ENCODE measurements at regions not wholly inside any gene's neighbourhood (a gene's known extent, or its start where the extent isn't known, plus 50 kb on each side); places are given as distances from the start of the nearest gene placed in this dataset.
"Not testable (repeated sequence)": the region's sequence is repeated elsewhere in the genome, so short reads cannot be mapped to it uniquely, and the experiment has no call there.

DNA sequence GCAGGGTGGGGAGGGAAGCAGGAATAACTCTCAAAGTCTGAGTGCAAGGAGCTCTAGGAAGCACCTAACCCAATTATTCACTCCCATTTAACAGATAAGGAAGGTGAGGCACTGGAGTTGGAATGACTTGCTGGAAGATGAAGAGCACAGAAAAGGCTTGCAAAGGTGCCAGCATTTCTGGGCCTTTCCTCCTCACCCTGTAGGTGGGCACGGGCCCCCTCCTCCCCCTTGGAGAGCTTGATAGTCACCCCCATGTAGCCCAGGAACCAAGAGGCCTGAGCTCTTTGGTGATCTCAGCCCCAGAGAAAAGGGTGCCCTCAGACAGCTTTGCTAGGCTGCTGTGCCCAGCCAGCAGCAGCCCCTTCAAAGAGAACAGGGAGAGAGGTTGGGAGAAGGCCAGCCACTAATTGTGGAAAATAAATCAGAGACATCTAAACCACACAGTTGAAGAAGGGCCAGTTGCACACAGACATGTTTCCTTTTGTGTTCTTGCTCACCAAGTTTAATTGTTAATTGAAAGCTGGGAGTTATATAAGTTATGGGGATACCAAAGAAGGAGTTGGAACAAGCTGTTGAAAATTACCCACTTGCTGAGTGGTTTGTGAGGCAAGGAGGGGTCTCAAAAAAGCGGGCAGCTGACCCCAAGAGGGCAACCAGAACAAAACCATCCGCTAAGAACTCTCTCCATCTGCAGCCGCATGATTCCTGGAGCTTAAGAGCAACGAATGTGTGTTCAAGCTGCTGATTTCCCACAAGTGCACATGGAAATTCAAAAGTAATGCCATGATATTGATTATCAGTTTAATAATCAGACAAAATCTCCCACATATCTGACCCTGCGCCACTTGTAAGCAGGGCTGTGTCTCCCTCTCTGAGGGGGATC, 77.0 kb downstream of the MRPL14 start:
- peak; percentile 47 for DNase-seq (ENCODE audit: low spot score)

DNA sequence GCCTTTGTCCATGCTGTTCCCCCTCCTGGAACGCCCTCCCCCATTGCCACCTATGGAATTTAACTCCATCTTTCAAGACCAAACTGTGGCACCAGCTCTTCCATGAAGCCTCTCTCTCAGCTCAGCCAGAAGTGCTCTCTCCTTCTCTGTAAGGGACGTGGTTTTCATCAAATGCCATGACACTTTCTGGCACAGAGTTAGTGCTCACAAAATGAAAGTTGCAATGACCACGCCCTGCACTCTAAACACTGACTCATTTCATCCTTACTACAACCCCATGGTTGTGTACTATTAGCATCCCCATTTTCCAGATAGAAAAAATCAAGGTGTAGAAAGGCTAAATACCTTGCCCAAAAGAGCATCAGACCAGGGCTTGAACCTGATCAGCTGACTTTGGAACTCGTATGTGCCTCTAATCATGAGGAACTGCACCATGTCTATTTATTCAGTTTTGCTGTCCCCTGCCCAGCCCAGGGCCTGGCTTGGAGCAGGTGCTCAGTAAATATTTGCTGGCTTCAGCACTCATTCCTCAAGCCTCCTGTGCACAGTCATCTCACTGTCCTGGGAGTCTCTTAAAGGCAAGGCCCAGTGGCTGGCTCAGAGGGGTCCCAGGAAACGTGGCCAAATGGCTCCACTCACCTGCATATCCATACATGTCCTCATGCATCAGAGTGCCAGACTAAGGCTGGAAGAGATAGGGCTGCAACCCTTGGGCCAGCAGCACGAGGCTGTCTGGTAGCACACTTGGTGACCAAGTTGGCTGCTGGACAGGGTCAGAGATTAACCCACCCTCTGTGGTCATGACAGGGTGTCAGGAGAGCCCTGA, 77.9 kb downstream of the MRPL14 start:
- DNase-seq (ENCODE audit: low spot score), result peak; percentile 48

DNA sequence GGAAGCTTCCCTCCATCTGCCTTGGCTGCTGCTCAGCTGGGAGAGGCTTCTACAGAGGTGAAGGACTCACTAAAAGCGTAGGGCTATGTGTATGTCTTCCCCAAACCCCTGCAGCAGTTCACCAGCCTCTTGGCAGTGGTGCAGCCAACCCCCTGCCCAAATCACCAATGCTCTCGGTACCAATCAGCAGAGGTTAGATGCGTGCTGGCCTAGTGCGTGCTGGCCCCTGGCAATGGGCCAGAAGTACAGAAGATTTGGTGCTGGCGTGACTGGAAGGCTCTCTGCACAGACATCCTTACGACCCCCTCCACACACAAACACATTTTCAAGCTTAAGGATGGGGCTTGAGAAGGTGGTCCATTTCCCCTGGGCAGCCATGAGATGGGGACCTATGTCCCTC, 79.0 kb downstream of the MRPL14 start:
- no peak for DNase-seq (ENCODE audit: low spot score)

DNA sequence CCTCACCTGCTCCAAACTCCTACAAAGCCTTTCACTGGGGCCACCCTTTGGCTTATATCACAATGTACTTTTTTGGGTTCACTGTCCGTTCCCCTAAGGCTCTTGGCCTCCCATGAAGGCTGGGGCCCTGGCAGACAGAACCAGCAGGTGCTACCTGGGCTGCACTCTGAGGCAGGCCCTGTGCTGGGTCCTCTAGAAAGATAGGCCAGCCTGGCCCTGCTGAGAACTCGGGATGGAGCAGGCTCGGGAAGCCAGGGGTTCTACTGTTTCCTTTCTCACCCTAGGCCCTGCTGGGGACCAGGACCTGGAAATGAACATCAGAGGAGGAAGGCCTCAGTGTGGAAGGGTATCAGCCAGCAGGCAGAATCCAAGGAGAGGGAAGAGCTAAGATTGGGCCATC, 79.5 kb downstream of the MRPL14 start:
- no peak for DNase-seq (ENCODE audit: low spot score)

DNA sequence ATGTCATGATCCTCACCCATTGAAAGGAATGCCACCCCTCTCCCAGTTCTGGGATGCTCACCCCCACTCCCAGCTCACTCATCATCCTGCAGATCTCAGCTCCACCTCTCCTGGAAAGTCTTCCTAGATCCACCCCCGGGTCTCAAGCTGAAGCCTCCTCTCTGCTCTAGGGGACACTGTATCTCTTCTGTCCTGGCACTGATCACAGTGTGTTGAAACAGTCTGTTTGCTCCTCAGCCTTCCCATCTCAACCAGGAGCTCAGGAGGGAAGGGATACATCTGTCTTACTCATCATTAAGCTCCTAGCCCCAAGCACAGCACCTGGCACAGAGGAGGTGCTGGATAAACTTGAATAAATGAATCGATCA, 80.1 kb downstream of the MRPL14 start:
- no peak for DNase-seq (ENCODE audit: low spot score)

DNA sequence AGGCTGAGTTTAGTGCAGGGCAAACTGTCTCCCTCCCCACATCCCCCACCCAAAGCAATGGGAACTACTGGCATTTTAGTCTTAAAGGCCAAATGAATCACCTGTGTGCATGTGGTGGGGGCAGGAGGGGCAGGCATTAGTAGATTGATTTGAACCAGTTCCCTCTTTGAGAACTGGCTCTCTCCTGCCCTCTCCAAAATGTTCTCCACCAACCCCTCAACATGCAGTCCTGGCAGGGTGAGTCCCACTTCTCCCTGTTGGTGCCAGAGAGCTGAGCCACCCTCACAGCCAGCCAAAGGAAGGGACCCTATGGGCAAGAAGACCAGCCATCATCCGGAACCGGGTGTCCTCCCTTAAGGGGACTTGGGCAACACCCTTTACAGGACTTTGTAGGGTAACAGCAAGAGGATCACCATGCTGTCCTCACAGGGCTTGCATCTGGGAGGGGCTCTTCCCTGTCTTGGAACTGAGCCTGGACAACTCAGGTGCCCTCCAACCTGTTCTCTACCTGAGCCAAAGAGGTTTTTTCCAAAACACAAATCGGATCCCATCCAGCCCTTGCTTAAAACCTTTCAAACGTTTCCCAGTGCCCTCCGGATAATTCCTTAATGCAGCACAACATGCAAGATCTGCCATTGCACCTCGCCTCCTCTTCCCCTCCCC, 80.6 kb downstream of the MRPL14 start:
- DNase-seq (ENCODE audit: low spot score), result no peak

DNA sequence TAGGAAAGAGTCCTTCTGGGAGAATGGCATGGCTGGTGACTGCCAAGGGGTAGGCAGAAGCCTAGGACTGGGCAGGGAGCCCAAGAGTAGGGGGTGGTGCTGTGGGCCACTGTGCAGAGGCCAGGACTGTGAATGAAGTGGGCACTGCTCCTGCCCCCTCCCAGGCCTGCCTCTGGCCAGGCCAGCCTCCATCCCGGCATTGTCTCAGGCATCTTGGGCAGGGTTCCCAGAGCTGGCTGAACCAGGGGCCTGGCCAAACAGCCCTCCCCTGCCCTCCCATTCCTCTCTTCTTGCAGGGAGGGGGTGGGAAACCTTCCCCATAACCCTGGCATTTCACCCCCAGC, 81.6 kb downstream of the MRPL14 start:
- no peak for DNase-seq (ENCODE audit: low spot score)

DNA sequence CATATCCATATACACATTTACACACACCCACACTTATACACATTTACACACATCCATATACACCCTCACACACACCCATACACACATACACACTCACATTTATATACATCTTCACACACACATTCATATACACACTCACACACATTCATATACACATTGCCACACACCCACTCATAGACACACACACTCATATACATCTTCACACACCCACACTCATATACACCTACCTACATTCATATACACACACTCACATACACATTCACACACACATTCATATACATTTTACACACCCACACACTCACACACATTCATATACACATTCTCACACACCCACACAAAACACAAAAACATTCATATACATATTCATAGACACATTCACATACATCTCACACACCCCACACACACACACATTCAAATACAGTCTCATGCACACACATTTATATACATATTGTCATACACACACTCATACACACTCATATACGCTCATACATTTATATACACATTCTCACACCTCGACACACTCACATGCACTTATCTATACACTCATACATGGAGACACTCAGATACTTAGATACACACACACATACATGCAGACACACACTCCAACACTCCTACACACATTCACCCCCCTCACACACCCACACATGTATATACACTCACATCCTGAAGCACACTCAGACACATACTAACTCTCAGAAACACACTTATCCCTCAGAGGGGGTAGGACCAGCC, 82.1 kb downstream of the MRPL14 start:
- DNase-seq (ENCODE audit: low spot score), result no peak

DNA sequence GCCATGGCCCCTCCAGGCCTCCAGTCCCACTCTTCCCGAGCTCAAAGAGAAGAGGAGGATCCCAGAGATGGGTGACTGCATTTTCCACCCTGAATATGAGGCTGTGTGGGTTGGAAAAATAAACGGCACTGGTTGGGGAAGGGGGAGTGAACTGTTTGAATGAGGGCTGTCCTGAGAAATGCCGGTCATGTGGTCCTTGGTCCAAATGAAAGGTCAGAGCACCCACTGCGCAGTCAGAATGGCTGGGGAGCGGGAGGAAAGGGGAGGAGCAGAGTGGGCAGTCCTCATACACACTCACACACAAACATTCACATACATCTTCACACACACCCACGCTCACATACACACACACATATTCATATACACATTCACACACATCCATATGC, 83.1 kb downstream of the MRPL14 start:
- DNase-seq (ENCODE audit: low spot score), result no peak

DNA sequence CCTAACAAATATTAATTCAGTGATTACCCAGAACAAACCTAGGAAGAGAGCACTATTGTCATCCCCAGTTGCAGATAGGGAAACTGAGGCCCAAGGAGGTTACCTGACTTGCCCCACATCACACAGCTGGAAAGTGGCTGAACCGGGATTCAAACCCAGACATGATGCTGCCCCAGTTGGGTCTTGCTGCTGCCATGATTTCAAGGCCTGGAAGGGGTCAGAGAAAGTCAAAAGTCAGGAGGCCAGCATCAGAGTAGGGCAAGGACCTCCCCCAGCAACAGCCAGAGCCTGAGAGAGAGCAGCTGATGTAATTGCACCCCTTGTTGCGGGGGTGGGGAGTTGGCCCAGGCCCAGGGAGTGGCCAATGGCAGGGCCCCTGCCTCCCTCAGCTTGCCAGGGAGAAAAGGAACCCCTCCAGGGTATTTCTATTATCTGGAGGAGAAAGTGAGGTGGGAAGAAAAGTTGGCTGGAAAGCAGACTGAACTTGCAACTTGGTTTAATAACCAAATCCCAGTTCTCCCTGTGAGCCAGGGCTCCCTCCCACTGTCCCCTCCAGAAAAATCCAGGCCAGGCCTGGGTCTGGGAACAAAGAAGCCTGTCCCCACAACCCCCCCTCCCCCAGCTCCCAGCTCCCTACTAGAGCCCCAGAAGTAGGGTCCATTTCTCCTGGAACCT, 83.6 kb downstream of the MRPL14 start:
- DNase-seq (ENCODE audit: low spot score), result peak; percentile 31

DNA sequence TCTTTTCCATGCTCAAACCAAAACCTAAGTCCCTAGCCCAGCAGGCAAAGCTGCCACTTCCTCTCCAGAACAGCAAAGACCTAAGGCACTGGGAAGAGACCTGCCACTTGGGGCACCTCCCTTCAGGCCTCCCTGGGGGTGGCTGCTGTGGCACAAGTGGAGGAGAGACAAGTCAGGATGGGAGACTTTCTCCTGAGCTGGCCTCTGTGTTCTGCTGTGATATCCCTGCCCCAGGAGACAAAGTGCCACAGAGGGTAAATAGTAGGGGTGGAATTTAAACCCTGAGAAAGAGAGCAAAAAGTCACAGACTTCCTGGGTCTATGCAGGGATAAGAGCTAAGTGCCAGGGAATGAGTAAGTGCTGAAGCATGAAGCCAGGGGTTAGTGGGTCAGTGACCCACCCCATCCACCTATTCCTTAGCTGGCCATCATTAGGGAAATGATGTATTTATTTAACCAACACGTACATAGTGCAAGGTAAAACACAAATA, 84.2 kb downstream of the MRPL14 start:
- peak; percentile 64 for DNase-seq (ENCODE audit: low spot score)

DNA sequence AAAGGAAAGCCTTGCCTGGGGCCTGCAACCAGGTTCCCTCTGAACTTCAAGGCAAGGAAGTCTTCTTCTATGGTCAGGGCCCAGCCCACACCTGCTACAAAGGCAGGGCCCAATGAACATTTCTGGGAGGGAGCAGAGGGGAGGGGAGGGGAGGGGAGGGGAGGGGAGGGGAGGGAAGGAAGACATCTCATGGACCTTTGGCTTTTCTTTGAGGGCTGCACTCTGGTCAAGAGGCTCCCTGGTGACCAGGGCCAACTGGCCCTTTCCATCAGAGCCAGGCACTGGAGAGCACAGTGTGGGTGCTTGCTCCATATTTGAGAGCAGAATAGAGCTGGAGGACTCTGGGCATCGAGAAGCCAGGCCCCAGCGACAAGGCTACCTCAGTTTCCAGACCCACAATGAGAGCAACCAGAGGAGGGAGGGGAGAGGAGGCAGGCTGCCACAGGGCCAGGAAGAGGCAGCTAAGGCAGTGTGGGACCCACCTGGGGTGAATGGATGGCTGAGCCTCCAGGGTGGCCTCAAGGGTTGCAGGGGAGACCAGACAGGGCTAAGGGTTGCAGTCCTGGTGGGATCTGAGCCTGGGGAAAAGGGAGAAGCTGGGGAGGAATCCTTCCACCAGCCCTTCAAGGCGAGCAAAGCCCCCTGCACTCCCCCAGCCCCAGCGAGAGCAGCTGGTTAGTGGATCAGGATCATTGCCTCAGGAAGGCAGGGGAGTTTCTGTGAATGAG, 84.8 kb downstream of the MRPL14 start:
- DNase-seq (ENCODE audit: low spot score), result no peak

DNA sequence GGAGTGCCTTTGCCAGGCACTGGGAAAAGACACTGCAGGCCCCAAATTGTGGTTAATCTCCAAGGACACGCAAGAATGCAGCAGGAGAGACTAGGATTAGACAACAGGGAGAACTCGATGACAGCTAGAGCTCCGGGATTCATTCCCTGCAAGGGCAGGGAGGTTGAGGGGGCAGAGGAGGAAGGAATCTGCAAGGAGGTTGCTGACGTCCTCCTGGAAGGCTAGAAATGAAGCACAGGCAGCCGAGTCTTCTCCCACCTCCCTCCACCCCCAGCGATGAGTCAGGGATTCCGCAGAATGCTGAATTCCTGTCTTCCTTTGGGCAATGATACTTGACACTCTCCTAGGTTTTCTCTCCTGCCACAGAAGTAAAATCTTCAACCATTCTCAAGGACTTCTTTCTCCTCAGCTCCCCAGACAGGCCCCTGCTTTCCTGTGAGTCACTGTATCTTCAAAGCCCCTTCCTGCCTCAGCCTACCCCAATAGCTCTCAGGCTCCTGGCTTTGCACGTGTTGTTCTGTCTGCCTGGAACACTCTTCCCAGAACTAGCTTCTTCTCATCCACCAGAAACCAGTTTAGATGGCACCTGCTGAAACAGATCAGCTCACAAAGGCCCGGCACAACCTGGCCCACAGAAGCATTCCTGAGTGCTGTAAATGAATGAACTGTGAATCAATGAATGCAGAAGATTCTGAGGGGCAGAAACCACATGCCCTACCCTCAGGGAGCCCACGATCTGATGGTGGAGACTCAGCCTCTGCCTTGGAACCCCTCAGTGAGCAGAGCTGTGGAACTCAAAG, 85.6 kb downstream of the MRPL14 start:
- peak; percentile 92 for DNase-seq (ENCODE audit: low spot score)

DNA sequence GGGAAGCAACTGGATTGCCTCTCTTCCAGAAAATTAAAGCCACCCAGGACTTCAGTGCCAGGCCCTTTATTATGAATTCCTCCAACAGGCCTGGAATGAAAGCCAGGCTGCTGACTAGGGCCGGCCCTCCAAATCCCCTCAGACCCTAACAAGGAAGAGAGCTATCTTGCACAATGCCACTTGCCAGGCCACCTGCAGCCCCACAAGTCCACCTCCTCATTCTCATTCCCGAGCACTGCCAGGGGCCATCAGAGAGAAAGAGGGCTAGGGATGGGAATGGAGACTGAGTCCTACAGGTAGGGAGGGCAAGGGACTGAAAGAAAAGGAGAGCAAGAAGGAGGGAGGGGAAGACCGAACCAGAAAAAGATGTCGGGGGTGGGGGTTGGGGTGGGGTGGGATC, 86.5 kb downstream of the MRPL14 start:
- DNase-seq (ENCODE audit: low spot score), result no peak

DNA sequence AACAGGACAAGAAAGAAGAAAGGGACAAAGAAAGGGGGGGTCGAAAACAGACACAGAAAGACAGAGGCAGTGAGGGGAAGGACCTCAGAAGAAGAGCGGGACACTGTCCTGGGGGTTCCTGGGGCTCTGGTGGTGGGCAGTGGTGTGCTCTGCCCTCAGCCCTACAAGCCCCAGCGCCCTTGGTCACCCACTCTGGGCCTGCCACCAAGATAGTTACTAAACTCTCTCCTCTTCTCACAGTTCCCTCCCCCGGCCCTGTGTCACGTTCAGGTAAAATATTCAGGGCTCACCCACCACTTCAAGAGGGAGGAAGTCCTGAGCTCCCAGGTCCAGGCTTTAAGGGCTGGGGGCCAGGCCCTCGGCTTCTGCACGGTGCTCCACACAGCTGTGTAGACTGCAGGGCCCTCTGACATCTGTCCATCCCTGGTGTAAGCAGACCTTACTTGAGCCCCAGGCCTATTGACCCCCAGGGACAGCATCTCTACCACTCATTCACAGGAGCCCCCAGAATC, 87.4 kb downstream of the MRPL14 start:
- no peak for DNase-seq (ENCODE audit: low spot score)

DNA sequence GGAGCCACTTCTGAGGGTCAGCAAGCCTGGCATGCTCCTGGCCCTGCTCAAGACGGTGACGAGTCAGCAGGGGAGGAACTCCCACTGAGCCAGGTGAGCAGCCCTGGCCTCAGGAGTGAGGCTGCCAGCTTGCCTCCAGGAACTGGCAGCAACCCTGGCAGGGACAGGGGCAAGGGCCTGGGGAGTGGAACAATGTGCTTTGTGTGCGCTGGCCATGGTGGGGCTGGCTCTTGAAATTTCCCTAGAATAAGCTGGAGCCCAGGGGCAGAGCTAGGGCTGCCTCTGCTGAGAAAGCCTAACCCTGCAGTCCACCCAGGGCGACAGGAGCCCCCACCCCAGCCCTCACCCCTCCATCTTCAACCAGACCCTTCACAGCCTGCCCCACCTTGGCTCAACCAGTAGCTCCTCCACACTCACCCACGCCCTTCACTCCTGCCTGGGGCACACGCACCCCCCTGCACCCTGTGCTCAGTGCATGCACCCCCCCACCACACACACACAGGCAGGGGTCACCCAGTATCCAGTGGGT, 88.0 kb downstream of the MRPL14 start:
- no peak for DNase-seq (ENCODE audit: low spot score)

DNA sequence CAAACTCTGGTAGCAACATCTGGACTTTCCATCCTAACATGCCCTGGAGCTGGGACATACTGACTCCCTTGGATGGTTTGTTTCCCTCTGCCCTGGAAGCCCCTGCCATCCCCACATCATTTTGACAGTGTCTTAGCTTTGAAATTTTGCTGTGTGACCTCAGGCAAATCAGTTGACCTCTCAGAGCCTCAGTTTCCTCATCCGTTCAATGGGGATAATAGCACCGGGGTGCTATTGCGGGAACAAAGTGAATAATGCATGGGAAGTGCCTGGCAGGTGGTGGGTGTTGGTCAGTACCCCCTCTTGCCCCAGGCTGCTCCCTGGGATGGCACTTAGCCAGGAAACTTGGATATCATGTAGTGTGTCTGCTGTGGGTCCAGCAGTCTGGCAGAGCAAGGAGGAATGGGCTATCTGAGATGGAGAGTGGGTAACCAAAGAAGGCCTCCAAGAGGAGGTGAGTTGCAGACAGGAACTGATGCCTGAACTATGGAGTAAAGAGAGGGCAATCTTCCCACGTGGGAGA, 88.6 kb downstream of the MRPL14 start:
- DNase-seq (ENCODE audit: low spot score), result no peak

DNA sequence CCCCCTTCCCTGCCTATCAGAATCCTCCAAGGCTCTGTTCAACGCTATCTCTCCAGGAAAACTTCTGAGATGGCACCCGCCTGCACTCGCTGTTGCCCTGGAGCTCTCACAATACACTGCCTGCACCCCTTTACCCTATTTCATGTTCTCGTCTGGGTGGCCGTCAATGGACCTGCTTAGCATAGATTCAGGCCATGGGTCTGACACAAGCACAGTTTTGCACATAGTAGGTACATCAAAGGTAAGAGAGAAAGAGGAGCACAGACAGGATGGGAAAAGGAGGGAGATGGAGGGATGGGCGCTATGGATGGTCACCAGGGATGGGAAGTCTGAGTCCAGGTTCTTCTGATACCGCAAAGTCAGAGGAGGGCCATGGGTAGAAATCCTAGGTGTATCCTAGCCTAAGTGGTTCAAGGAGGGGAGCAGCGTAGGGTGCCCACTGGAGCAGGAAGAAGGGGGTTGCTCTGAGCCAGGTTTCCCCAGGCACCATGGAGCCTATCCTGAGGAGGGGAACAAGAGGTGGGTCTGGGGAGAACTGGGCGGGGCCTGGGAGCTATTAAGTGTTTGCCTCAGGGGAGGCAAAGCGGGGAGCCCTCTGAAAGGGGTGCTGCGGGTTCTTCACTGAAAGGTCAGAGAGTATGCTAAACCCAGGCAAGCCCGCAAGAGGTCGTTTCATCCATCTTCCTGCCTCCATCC, 89.3 kb downstream of the MRPL14 start:
- no peak for DNase-seq (ENCODE audit: low spot score)

DNA sequence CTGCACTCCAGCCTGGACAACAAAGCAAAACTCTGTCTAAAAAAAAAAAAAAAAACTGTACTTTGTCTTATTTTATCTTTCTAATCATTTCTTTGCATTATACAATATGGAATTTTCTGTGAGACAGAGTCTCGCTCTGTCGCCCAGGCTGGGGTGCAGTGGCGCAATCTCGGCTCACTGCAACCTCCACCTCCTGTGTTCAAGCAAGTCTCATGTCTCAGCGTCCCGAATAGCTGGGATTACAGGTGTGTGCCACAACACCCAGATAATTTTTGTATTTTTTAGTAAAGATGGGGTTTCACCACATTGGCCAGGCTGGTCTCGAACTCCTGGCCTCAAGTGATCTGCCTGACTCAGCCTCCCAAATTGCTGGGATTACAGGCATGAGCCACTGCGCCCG, 90.0 kb downstream of the MRPL14 start:
- DNase-seq (ENCODE audit: low spot score), result not testable (repeated sequence)
